H9 (cell line): ENCODE measurements at regions not wholly inside any gene's neighbourhood (a gene's known extent, or its start where the extent isn't known, plus 50 kb on each side); places are given as distances from the start of the nearest gene placed in this dataset.
"Not testable (repeated sequence)": the region's sequence is repeated elsewhere in the genome, so short reads cannot be mapped to it uniquely, and the experiment has no call there.

ENCODE experiments used
- DNase-seq: peaks from one replicate; pipeline ENCODE4 v3.0.0-alpha.2; 2017
- H2AFZ ChIP-seq: one replicate; pipeline ENCODE4 v1.6.1; 2013; ENCODE audit warnings: mild to moderate bottlenecking, low read length, control low read depth, moderate library complexity
- H2AK5ac ChIP-seq: 2 replicates; pipeline ENCODE4 v1.6.1; 2013; ENCODE audit warnings: low read length, control low read depth, mixed read lengths; ENCODE audit not compliant: insufficient read length
- H2BK120ac ChIP-seq: one replicate; pipeline ENCODE4 v1.6.1; 2013; ENCODE audit warnings: low read depth, mild to moderate bottlenecking, low read length, control low read depth, inconsistent platforms; ENCODE audit not compliant: poor library complexity, severe bottlenecking
- H2BK12ac ChIP-seq: 2 replicates; pipeline ENCODE4 v1.6.1; 2013; ENCODE audit warnings: low read length, control low read depth, mixed read lengths, low read depth; ENCODE audit not compliant: insufficient read length
- H2BK15ac ChIP-seq: 2 replicates; pipeline ENCODE4 v1.6.1; 2013; ENCODE audit warnings: low read depth, low read length, control low read depth
- H2BK20ac ChIP-seq: one replicate; pipeline ENCODE4 v1.6.1; 2013; ENCODE audit warnings: low read depth, mild to moderate bottlenecking, low read length, control low read depth, inconsistent platforms; ENCODE audit not compliant: poor library complexity, severe bottlenecking
- H2BK5ac ChIP-seq: 2 replicates; pipeline ENCODE4 v1.6.1; 2013; ENCODE audit warnings: low read length, control low read depth, mixed read lengths; ENCODE audit not compliant: insufficient read length
- H3K14ac ChIP-seq: 2 replicates; pipeline ENCODE4 v1.6.1; 2013; ENCODE audit warnings: low read length, control low read depth; ENCODE audit not compliant: insufficient read depth
- H3K18ac ChIP-seq: 2 replicates; pipeline ENCODE4 v1.6.1; 2013; ENCODE audit warnings: low read depth, mild to moderate bottlenecking, mixed read lengths, low read length, control low read depth; ENCODE audit not compliant: insufficient read length
- H3K23ac ChIP-seq: 2 replicates; pipeline ENCODE4 v1.6.1; 2013; ENCODE audit warnings: low read length, control low read depth, mixed read lengths, low read depth; ENCODE audit not compliant: insufficient read length
- H3K23me2 ChIP-seq: 2 replicates; pipeline ENCODE4 v1.6.1; 2013; ENCODE audit warnings: low read depth, mild to moderate bottlenecking, mixed read lengths, low read length, control low read depth; ENCODE audit not compliant: insufficient read length, poor library complexity, severe bottlenecking
- H3K27ac ChIP-seq: 2 replicates; pipeline ENCODE4 v1.5.1; 2013; ENCODE audit warnings: low read length, control low read depth, mixed read lengths, low read depth; ENCODE audit not compliant: insufficient read length
- H3K27me3 ChIP-seq: 2 replicates; pipeline ENCODE4 v1.6.1; 2013; ENCODE audit warnings: low read length, control low read depth, inconsistent platforms; ENCODE audit not compliant: insufficient read depth
- H3K4ac ChIP-seq: 2 replicates; pipeline ENCODE4 v1.6.1; 2013; ENCODE audit warnings: low read depth, mild to moderate bottlenecking, control low read depth, inconsistent platforms, low read length, moderate library complexity
- H3K4me1 ChIP-seq: 2 replicates; pipeline ENCODE4 v1.6.1; 2013; ENCODE audit warnings: low read length, control low read depth, inconsistent platforms; ENCODE audit not compliant: insufficient read depth
- H3K4me2 ChIP-seq: 2 replicates; pipeline ENCODE4 v1.6.1; 2013; ENCODE audit warnings: low read length, control low read depth, mixed read lengths; ENCODE audit not compliant: insufficient read length, insufficient read depth
- H3K56ac ChIP-seq: 2 replicates; pipeline ENCODE4 v1.6.1; 2013; ENCODE audit warnings: low read depth, mild to moderate bottlenecking, mixed read lengths, low read length, control low read depth; ENCODE audit not compliant: insufficient read length
- H3K79me1 ChIP-seq: 2 replicates; pipeline ENCODE4 v1.6.1; 2013; ENCODE audit warnings: low read depth, mild to moderate bottlenecking, moderate library complexity, low read length, control low read depth, inconsistent platforms; ENCODE audit not compliant: insufficient read depth, poor library complexity, severe bottlenecking
- H3K79me2 ChIP-seq: 2 replicates; pipeline ENCODE4 v1.6.1; 2013; ENCODE audit warnings: low read length, control low read depth, inconsistent platforms; ENCODE audit not compliant: insufficient read depth
- H3K9ac ChIP-seq: 2 replicates; pipeline ENCODE4 v1.6.1; 2013; ENCODE audit warnings: low read length, control low read depth, mixed read lengths; ENCODE audit not compliant: insufficient read length; ENCODE audit errors: extremely low read depth
- H3K9me3 ChIP-seq: one replicate; pipeline ENCODE4 v1.6.1; 2013; ENCODE audit warnings: low read depth, low read length, inconsistent platforms; ENCODE audit not compliant: control insufficient read depth
- H3T11ph ChIP-seq: one replicate; pipeline ENCODE4 v1.6.1; 2013; ENCODE audit warnings: mild to moderate bottlenecking, low read length, control low read depth, inconsistent platforms
- H4K20me1 ChIP-seq: one replicate; pipeline ENCODE4 v1.6.1; 2013; ENCODE audit not compliant: control insufficient read depth, insufficient read length, insufficient read depth
- H4K5ac ChIP-seq: 2 replicates; pipeline ENCODE4 v1.6.1; 2013; ENCODE audit warnings: low read depth, mild to moderate bottlenecking, mixed read lengths, low read length, control low read depth; ENCODE audit not compliant: insufficient read length
- H4K8ac ChIP-seq: replicated peaks from 2 replicates; pipeline ENCODE4 v1.6.1; 2013; ENCODE audit warnings: low read length, control low read depth, mixed read lengths, low read depth; ENCODE audit not compliant: insufficient read length
- H4K91ac ChIP-seq: 2 replicates; pipeline ENCODE4 v1.6.1; 2013; ENCODE audit warnings: low read depth, mild to moderate bottlenecking, moderate library complexity, mixed read lengths, low read length, control low read depth; ENCODE audit not compliant: insufficient read length
- H3K27ac Mint-ChIP-seq, 3 experiments: 2 replicates in 2 of 3; 3 replicates in 1 of 3; pipeline ENCODE4 v1.8.0; 2020 to 2021; ENCODE audit warnings: mixed read lengths in 3 of 3, mild to moderate bottlenecking in 1 of 3, moderate library complexity in 1 of 3
- H3K27me3 Mint-ChIP-seq: 2 replicates; pipeline ENCODE4 v1.8.0; 2021; ENCODE audit warnings: low read depth, mild to moderate bottlenecking, moderate library complexity, mixed read lengths
- H3K36me3 Mint-ChIP-seq, 3 experiments: 2 replicates in 2 of 3; 3 replicates in 1 of 3; pipeline ENCODE4 v1.8.0; 2020 to 2021; ENCODE audit warnings: low read depth in 3 of 3, mixed read lengths in 3 of 3; ENCODE audit not compliant: insufficient read depth in 1 of 3
- H3K4me1 Mint-ChIP-seq, 2 experiments: 2 replicates each; pipeline ENCODE4 v1.8.0; 2020; ENCODE audit warnings: mixed read lengths in 2 of 2
- H3K4me3 Mint-ChIP-seq, 2 experiments: 2 replicates in 1 of 2; 3 replicates in 1 of 2; pipeline ENCODE4 v1.8.0; 2020 to 2021; ENCODE audit warnings: mild to moderate bottlenecking in 2 of 2, mixed read lengths in 2 of 2, moderate library complexity in 1 of 2
- H3K9me3 Mint-ChIP-seq, 2 experiments: 2 replicates in 1 of 2; 3 replicates in 1 of 2; pipeline ENCODE4 v1.8.0; 2020; ENCODE audit warnings: mild to moderate bottlenecking in 2 of 2, mixed read lengths in 2 of 2, moderate library complexity in 1 of 2
- WGBS: extraction: QIAGEN DNeasy Blood & Tissue Kit; methylation state at CpG from one replicate; pipeline ENCODE4 v1.1.7; 2013; ENCODE audit warnings: missing lambda C conversion rate, low lambda C conversion rate, mixed read lengths; ENCODE audit not compliant: insufficient read length; ENCODE audit errors: extremely low coverage; 5-methylcytosine and 5-hydroxymethylcytosine counted together
- TF ChIP-seq, protein P1 (sequence below): fragments of 200-600 bp; sonication (generic); conservative IDR thresholded peaks from 3 replicates; pipeline ENCODE4 v1.8.0; 2021; ENCODE audit warnings: antibody characterized with exemption, mild to moderate bottlenecking

DNA sequence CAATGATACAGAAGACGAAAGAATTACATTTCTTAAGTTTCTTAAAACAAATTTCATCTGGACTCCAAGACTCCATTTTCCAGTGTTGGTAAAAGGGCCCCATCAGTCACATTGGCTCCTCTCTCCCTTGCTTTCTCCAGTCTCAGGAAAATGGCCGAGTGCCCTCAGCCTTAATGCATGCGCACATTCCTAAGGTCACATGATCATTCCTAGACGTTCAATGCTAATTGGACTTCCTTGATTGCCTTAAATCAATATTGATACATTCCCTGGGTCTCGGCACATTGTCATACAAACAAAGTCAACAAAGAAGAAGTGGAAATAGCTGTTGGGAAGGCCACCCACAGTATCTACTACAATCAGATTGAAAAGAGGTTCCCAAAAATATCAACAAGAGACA lies 413.6 kb upstream of the GRAMD2B start:
- Histone ChIP-seq H3K79me1 (no peaks in the 10 kb centered on the region), H3K14ac (no peak overlapping the region), H3K23ac (no peak overlapping the region), H3K4ac (no peak overlapping the region), H2BK20ac (no peak overlapping the region), H2BK15ac (no peak overlapping the region), H2AFZ (no peak overlapping the region), H3K18ac (no peak overlapping the region), H3T11ph (no peak overlapping the region), H3K79me2 (no peaks in the 10 kb centered on the region), H4K5ac (no peak overlapping the region), H3K23me2 (no peaks in the 10 kb centered on the region), H4K20me1 (no peaks in the 10 kb centered on the region), H4K91ac (no peak overlapping the region), H3K4me2 (no peak overlapping the region), H3K27ac (no peak overlapping the region), H2BK12ac (no peak overlapping the region), H3K56ac (no peak overlapping the region), H4K8ac (no peak overlapping the region), H3K4me1 (peaks cover 4% of the 10 kb centered on the region; the same call in 1 of the 2 replicates), H2BK5ac (no peak overlapping the region), H3K9ac (no peak overlapping the region), H2BK120ac (no peak overlapping the region), H3K9me3 (no peaks in the 10 kb centered on the region), H2AK5ac (no peak overlapping the region), H3K27me3 (no peaks in the 10 kb centered on the region)
- WGBS = no CpG with 5 or more reads among the region's 5 CpGs
- Mint-ChIP-seq H3K4me3 (no peak overlapping the region), H3K27me3 (no peaks in the 10 kb centered on the region), H3K27ac (peak overlapping the region in 2 of 3 experiments; percentile 53 to 58; a peak in 3 of 7 replicates), H3K36me3 (peaks cover 0 to 2% (median 2%) of the 10 kb centered on the region in 3 experiments; a peak in 2 of 7 replicates), H3K4me1 (peaks cover 27% of the 10 kb centered on the region in 2 experiments), H3K9me3 (no peaks in the 10 kb centered on the region)
- TF ChIP-seq, protein P1, sequence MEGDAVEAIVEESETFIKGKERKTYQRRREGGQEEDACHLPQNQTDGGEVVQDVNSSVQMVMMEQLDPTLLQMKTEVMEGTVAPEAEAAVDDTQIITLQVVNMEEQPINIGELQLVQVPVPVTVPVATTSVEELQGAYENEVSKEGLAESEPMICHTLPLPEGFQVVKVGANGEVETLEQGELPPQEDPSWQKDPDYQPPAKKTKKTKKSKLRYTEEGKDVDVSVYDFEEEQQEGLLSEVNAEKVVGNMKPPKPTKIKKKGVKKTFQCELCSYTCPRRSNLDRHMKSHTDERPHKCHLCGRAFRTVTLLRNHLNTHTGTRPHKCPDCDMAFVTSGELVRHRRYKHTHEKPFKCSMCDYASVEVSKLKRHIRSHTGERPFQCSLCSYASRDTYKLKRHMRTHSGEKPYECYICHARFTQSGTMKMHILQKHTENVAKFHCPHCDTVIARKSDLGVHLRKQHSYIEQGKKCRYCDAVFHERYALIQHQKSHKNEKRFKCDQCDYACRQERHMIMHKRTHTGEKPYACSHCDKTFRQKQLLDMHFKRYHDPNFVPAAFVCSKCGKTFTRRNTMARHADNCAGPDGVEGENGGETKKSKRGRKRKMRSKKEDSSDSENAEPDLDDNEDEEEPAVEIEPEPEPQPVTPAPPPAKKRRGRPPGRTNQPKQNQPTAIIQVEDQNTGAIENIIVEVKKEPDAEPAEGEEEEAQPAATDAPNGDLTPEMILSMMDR = no peak
- peak; percentile 53 for DNase-seq

DNA sequence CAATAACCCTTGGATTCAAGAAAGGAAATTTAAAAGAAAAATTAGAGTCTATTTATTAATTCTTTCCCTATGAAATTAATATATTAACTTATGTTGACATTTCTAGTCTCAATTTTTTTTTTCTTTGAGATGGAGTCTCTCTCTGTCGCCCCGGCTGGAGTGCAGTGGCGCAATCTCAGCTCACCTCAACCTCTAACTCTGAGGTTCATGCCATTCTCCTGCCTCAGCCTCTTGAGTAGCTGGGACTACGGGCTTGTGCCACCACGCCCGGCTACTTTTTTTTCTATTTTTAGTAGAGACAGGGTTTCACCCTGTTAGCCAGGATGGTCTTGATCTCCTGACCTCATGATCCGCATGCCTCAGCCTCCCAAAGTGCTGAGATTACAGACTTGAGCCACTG lies 411.7 kb upstream of the GRAMD2B start:
- not testable (repeated sequence) for H3K4ac ChIP-seq, H4K20me1 ChIP-seq, H3K9ac ChIP-seq, H3K27me3 ChIP-seq, H3K9me3 ChIP-seq, DNase-seq, H3K27ac Mint-ChIP-seq, H3K4me1 ChIP-seq, H3K18ac ChIP-seq, H2AK5ac ChIP-seq, H3K27ac ChIP-seq, H2BK20ac ChIP-seq, H3K4me3 Mint-ChIP-seq, H3K79me2 ChIP-seq, H3K36me3 Mint-ChIP-seq, H2AFZ ChIP-seq, H3K79me1 ChIP-seq, H3K9me3 Mint-ChIP-seq, H2BK120ac ChIP-seq, H3K23me2 ChIP-seq, H3K4me2 ChIP-seq, H3K23ac ChIP-seq, H3K27me3 Mint-ChIP-seq, H4K91ac ChIP-seq, H2BK12ac ChIP-seq, H3T11ph ChIP-seq, H3K56ac ChIP-seq, H2BK15ac ChIP-seq, H4K5ac ChIP-seq, H4K8ac ChIP-seq, H3K14ac ChIP-seq, H2BK5ac ChIP-seq
- H3K4me1 Mint-ChIP-seq = peaks cover 42% of the 10 kb centered on the region in 2 experiments
- WGBS = no CpG with 5 or more reads among the region's 7 CpGs
